ENCODE measurements at regions not wholly inside any gene's neighbourhood (a gene's known extent, or its start where the extent isn't known, plus 50 kb on each side); places are given as distances from the start of the nearest gene placed in this dataset.

DNA sequence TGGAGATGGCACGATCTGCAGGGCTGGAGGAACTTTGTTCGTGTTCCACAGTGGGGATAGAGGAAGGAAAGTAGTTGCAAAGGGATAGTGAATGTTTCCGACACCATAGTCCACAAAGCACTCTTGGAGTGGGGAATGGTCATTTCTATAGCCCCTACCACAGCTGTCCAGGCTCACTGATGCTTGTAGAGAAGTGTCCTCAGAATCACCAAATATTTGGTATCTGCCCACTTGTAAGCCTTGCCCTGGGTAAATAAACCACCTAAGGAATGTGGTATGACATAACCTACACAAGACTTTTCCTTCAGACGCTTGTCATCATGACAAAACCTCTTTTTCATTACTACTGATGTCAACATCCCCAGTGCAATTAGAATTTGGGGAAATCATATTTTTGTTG lies 686.5 kb upstream of the ARGLU1 start:
- Histone ChIP-seq H3K27me3 (ENCODE audit: control insufficient read depth in 3 of 3, insufficient read depth in 3 of 3, low read length in 2 of 3) (no peaks in the 10 kb centered on the region), H3K4me1 (ENCODE audit: control insufficient read depth in 5 of 5, insufficient read depth in 5 of 5, low read length in 5 of 5) (peaks cover 0 to 7% (median 3%) of the 10 kb centered on the region in 5 donors), H3K9me3 (ENCODE audit: control insufficient read depth in 4 of 4, insufficient read depth in 3 of 4, low read length in 3 of 4) (no peaks in the 10 kb centered on the region), H3K36me3 (ENCODE audit: control insufficient read depth in 4 of 4, insufficient read depth in 4 of 4, low read length in 4 of 4) (no peaks in the 10 kb centered on the region), H3K27ac (ENCODE audit: low read depth in 1 of 2, low read length in 1 of 2) (no peak overlapping the region), H3K4me3 (no peak overlapping the region), H3K9ac (ENCODE audit: insufficient read depth in 1 of 2, low read length in 2 of 2) (no peak overlapping the region)
- ATAC-seq (ENCODE audit: insufficient read depth, low FRiP score) (no peak), DNase-seq (no peak)
- TF ChIP-seq, protein P1, sequence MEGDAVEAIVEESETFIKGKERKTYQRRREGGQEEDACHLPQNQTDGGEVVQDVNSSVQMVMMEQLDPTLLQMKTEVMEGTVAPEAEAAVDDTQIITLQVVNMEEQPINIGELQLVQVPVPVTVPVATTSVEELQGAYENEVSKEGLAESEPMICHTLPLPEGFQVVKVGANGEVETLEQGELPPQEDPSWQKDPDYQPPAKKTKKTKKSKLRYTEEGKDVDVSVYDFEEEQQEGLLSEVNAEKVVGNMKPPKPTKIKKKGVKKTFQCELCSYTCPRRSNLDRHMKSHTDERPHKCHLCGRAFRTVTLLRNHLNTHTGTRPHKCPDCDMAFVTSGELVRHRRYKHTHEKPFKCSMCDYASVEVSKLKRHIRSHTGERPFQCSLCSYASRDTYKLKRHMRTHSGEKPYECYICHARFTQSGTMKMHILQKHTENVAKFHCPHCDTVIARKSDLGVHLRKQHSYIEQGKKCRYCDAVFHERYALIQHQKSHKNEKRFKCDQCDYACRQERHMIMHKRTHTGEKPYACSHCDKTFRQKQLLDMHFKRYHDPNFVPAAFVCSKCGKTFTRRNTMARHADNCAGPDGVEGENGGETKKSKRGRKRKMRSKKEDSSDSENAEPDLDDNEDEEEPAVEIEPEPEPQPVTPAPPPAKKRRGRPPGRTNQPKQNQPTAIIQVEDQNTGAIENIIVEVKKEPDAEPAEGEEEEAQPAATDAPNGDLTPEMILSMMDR (IDR thresholded peaks at IDR 0.05; ENCODE audit: control extremely low read depth, extremely low read depth), result no peak
- 81% methylated on average over 4 of the region's 4 CpGs for WGBS, 2 donors

- Histone ChIP-seq H3K36me3 (ENCODE audit: control insufficient read depth in 4 of 4, insufficient read depth in 4 of 4, low read length in 4 of 4) (no peaks in the 10 kb centered on the region), H3K4me3 (no peak overlapping the region), H3K27ac (ENCODE audit: low read depth in 1 of 2, low read length in 1 of 2) (no peak overlapping the region), H3K27me3 (ENCODE audit: control insufficient read depth in 3 of 3, insufficient read depth in 3 of 3, low read length in 2 of 3) (no peaks in the 10 kb centered on the region), H3K4me1 (ENCODE audit: control insufficient read depth in 5 of 5, insufficient read depth in 5 of 5, low read length in 5 of 5) (peaks cover 0 to 1% (median 0%) of the 10 kb centered on the region in 5 donors), H3K9ac (ENCODE audit: insufficient read depth in 1 of 2, low read length in 2 of 2) (no peak overlapping the region), H3K9me3 (ENCODE audit: control insufficient read depth in 4 of 4, insufficient read depth in 3 of 4, low read length in 3 of 4) (no peaks in the 10 kb centered on the region)
- whole genome bisulfite sequencing, 2 donors, result 71 to 75% methylated on average over 2 of the region's 2 CpGs
- TF ChIP-seq, protein P1 (IDR thresholded peaks at IDR 0.05; ENCODE audit: control extremely low read depth, extremely low read depth), result no peak
- DNase-seq (no peak), ATAC-seq (ENCODE audit: insufficient read depth, low FRiP score) (no peak)
These were observed 684.5 kb upstream of the ARGLU1 start for GRCh38 chr13:107252428-107252827.

DNA sequence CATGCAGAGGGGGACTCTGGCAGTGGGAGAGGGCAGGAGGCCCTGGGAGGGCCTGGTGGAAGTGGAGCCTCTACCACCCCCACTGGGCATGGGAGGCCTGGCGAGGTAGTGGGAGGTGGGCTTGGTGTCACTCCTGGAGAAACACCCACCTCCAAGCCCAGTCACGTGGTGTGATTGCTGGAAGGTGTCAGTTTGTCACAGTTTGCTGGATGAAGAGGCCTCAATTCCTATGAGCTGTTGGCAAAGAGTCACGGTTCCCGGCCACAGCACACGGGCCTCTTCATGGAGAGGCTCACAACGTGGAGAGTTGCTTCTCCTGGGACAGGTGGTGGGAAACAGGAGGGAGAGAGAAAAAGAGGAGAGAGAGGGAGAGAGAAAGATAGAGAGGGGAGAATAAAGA lies 684.1 kb upstream of the ARGLU1 start:
- Histone ChIP-seq H3K9ac (ENCODE audit: insufficient read depth in 1 of 2, low read length in 2 of 2) (no peak overlapping the region), H3K27me3 (ENCODE audit: control insufficient read depth in 3 of 3, insufficient read depth in 3 of 3, low read length in 2 of 3) (no peaks in the 10 kb centered on the region), H3K4me1 (ENCODE audit: control insufficient read depth in 5 of 5, insufficient read depth in 5 of 5, low read length in 5 of 5) (peaks cover 0 to 3% (median 0%) of the 10 kb centered on the region in 5 donors), H3K4me3 (no peak overlapping the region), H3K27ac (ENCODE audit: low read depth in 1 of 2, low read length in 1 of 2) (no peak overlapping the region), H3K36me3 (ENCODE audit: control insufficient read depth in 4 of 4, insufficient read depth in 4 of 4, low read length in 4 of 4) (no peaks in the 10 kb centered on the region), H3K9me3 (ENCODE audit: control insufficient read depth in 4 of 4, insufficient read depth in 3 of 4, low read length in 3 of 4) (no peaks in the 10 kb centered on the region)
- 64 to 68% methylated on average over 6 of the region's 6 CpGs for WGBS, 2 donors
- no peak for ATAC-seq (ENCODE audit: insufficient read depth, low FRiP score)
- TF ChIP-seq, protein P1 (IDR thresholded peaks at IDR 0.05; ENCODE audit: control extremely low read depth, extremely low read depth), result no peak
- DNase-seq, result no peak

DNA sequence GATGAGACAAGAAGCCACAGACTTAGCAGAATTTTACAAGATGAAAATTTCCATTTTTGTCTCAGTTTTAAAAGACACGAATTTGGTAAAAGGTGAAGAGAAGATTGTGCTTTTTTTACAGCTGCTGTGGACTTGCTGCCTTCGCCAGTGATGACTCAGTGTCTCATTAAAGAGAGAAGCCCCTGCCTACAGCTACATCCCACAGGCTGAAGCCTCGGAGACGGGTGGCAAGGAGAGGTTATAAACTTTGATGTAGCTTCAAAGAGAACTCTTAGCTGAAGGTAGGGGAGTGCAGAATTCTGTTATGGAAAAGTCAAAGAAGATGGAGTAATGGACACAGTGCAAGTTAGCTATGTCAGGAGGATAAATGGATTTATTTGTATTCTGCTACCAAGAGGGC lies 683.4 kb upstream of the ARGLU1 start:
- TF ChIP-seq, protein P1 (IDR thresholded peaks at IDR 0.05; ENCODE audit: control extremely low read depth, extremely low read depth), result no peak
- H3K27ac ChIP-seq (ENCODE audit: low read depth in 1 of 2, low read length in 1 of 2), result no peak overlapping the region
- ATAC-seq (ENCODE audit: insufficient read depth, low FRiP score) (no peak), DNase-seq (no peak)
- no peaks in the 10 kb centered on the region for H3K27me3 ChIP-seq (ENCODE audit: control insufficient read depth in 3 of 3, insufficient read depth in 3 of 3, low read length in 2 of 3)
- no peak overlapping the region for H3K9ac ChIP-seq (ENCODE audit: insufficient read depth in 1 of 2, low read length in 2 of 2)
- no peaks in the 10 kb centered on the region for H3K36me3 ChIP-seq (ENCODE audit: control insufficient read depth in 4 of 4, insufficient read depth in 4 of 4, low read length in 4 of 4)
- peaks cover 0 to 4% (median 0%) of the 10 kb centered on the region in 5 donors for H3K4me1 ChIP-seq (ENCODE audit: control insufficient read depth in 5 of 5, insufficient read depth in 5 of 5, low read length in 5 of 5)
- H3K4me3 ChIP-seq, result no peak overlapping the region
- H3K9me3 ChIP-seq (ENCODE audit: control insufficient read depth in 4 of 4, insufficient read depth in 3 of 4, low read length in 3 of 4), result no peaks in the 10 kb centered on the region
- WGBS, 2 donors, result 86 to 89% methylated on average over 4 of the region's 4 CpGs

Measured in lung (tissue), 11 donors.